Trophoblast cell (in vitro differentiated cells and primary cell): ENCODE measurements at regions not wholly inside any gene's neighbourhood (a gene's known extent, or its start where the extent isn't known, plus 50 kb on each side); places are given as distances from the start of the nearest gene placed in this dataset.
"Not testable (repeated sequence)": the region's sequence is repeated elsewhere in the genome, so short reads cannot be mapped to it uniquely, and the experiment has no call there.

ENCODE experiments used
- DNase-seq, 2 donors: peaks; one replicate each; pipeline ENCODE4 v3.0.0-alpha.2; 2016
- H2AFZ ChIP-seq: 2 replicates; pipeline ENCODE4 v1.6.1; 2013; ENCODE audit warnings: low read length, moderate library complexity, mild to moderate bottlenecking; ENCODE audit not compliant: insufficient read depth, poor library complexity
- H2AK5ac ChIP-seq: 2 replicates; pipeline ENCODE4 v1.6.1; 2013; ENCODE audit warnings: mild to moderate bottlenecking, low read length
- H2BK120ac ChIP-seq: 2 replicates; pipeline ENCODE4 v1.6.1; 2013; ENCODE audit warnings: low read length, mild to moderate bottlenecking, moderate library complexity; ENCODE audit not compliant: insufficient read depth, poor library complexity
- H2BK12ac ChIP-seq: 2 replicates; pipeline ENCODE4 v1.6.1; 2013; ENCODE audit warnings: mild to moderate bottlenecking, low read length, moderate library complexity
- H2BK5ac ChIP-seq: 2 replicates; pipeline ENCODE4 v1.6.1; 2013; ENCODE audit warnings: low read length, low read depth, moderate library complexity, mild to moderate bottlenecking; ENCODE audit not compliant: poor library complexity
- H3K14ac ChIP-seq: 2 replicates; pipeline ENCODE4 v1.6.1; 2013; ENCODE audit warnings: mild to moderate bottlenecking, low read length
- H3K18ac ChIP-seq: 2 replicates; pipeline ENCODE4 v1.6.1; 2013; ENCODE audit warnings: mild to moderate bottlenecking, low read length
- H3K23ac ChIP-seq: 2 replicates; pipeline ENCODE4 v1.6.1; 2013; ENCODE audit warnings: low read length
- H3K27ac ChIP-seq: 2 replicates; pipeline ENCODE4 v1.5.1; 2013; ENCODE audit warnings: low read depth, mild to moderate bottlenecking, inconsistent platforms, low read length, moderate library complexity
- H3K27me3 ChIP-seq: 2 replicates; pipeline ENCODE4 v1.6.1; 2013; ENCODE audit warnings: inconsistent platforms, mild to moderate bottlenecking, low read length, moderate library complexity; ENCODE audit not compliant: insufficient read depth
- H3K36me3 ChIP-seq, 2 experiments: 1 replicate in 1 of 2; 2 replicates in 1 of 2; pipeline ENCODE4 v1.6.1; 2013; ENCODE audit warnings: low read length in 2 of 2, mild to moderate bottlenecking in 2 of 2, moderate library complexity in 1 of 2; ENCODE audit not compliant: insufficient read depth in 2 of 2, control insufficient read depth in 1 of 2
- H3K4ac ChIP-seq: 2 replicates; pipeline ENCODE4 v1.6.1; 2013; ENCODE audit warnings: low read depth, mild to moderate bottlenecking, low read length, moderate library complexity
- H3K4me1 ChIP-seq, 2 experiments: 1 replicate in 1 of 2; 2 replicates in 1 of 2; pipeline ENCODE4 v1.6.1; 2013; ENCODE audit warnings: low read length in 2 of 2, mild to moderate bottlenecking in 2 of 2, moderate library complexity in 1 of 2; ENCODE audit not compliant: insufficient read depth in 2 of 2, control insufficient read depth in 1 of 2
- H3K4me2 ChIP-seq: 2 replicates; pipeline ENCODE4 v1.6.1; 2013; ENCODE audit warnings: inconsistent platforms, mild to moderate bottlenecking, low read length, moderate library complexity
- H3K4me3 ChIP-seq: 2 replicates; pipeline ENCODE4 v1.5.1; 2013; ENCODE audit warnings: mild to moderate bottlenecking, low read depth, low read length, inconsistent platforms
- H3K79me1 ChIP-seq: one replicate; pipeline ENCODE4 v1.6.1; 2013; ENCODE audit warnings: low read length
- H3K79me2 ChIP-seq: 2 replicates; pipeline ENCODE4 v1.6.1; 2013; ENCODE audit warnings: low read length, mild to moderate bottlenecking; ENCODE audit not compliant: control insufficient read depth, insufficient read depth, poor library complexity
- H3K9ac ChIP-seq: 2 replicates; pipeline ENCODE4 v1.6.1; 2013; ENCODE audit warnings: mild to moderate bottlenecking, low read length
- H3K9me3 ChIP-seq: 2 replicates; pipeline ENCODE4 v1.6.1; 2013; ENCODE audit warnings: low read depth, mild to moderate bottlenecking, control low read depth, inconsistent platforms, low read length; ENCODE audit not compliant: insufficient read depth
- H4K12ac ChIP-seq: 2 replicates; pipeline ENCODE4 v1.6.1; 2013; ENCODE audit warnings: low read depth, mild to moderate bottlenecking, low read length, moderate library complexity
- H4K8ac ChIP-seq: 2 replicates; pipeline ENCODE4 v1.6.1; 2013; ENCODE audit warnings: low read depth, mild to moderate bottlenecking, low read length, moderate library complexity
- H4K91ac ChIP-seq: one replicate; pipeline ENCODE4 v1.6.1; 2013; ENCODE audit warnings: low read depth, mild to moderate bottlenecking, low read length, moderate library complexity
- WGBS: extraction: QIAGEN DNeasy Blood & Tissue Kit; methylation state at CpG from one replicate; pipeline ENCODE4 v1.1.7; 2013; ENCODE audit warnings: missing lambda C conversion rate; ENCODE audit not compliant: insufficient read length, insufficient coverage; ENCODE audit errors: extremely low coverage; 5-methylcytosine and 5-hydroxymethylcytosine counted together

GRCh38 chr10:30744106-30744505 lies 114.6 kb upstream of the LYZL2 start:
- no CpG with 5 or more reads among the region's 1 CpG for WGBS
- H3K79me2 ChIP-seq, result no peaks in the 10 kb centered on the region
- H3K23ac ChIP-seq, result no peak overlapping the region
- H2BK120ac ChIP-seq, result no peak overlapping the region
- no peak overlapping the region for H4K91ac ChIP-seq
- DNase-seq, result no peak
- no peak overlapping the region for H4K12ac ChIP-seq
- H3K4ac ChIP-seq, result no peak overlapping the region
- no peak overlapping the region for H2AFZ ChIP-seq
- no peak overlapping the region for H3K4me3 ChIP-seq
- H2AK5ac ChIP-seq, result no peak overlapping the region
- no peak overlapping the region for H2BK12ac ChIP-seq
- H3K9ac ChIP-seq, result no peak overlapping the region
- no peak overlapping the region for H3K18ac ChIP-seq
- no peaks in the 10 kb centered on the region for H3K36me3 ChIP-seq
- no peak overlapping the region for H3K27ac ChIP-seq
- no peaks in the 10 kb centered on the region for H3K4me1 ChIP-seq
- no peak overlapping the region for H4K8ac ChIP-seq
- peaks cover 6% of the 10 kb centered on the region for H3K9me3 ChIP-seq
- no peak overlapping the region for H3K4me2 ChIP-seq
- H2BK5ac ChIP-seq, result no peak overlapping the region
- H3K79me1 ChIP-seq, result no peaks in the 10 kb centered on the region
- no peaks in the 10 kb centered on the region for H3K27me3 ChIP-seq
- H3K14ac ChIP-seq, result no peak overlapping the region

- Histone ChIP-seq H2AK5ac (no peak overlapping the region), H3K4me1 (no peaks in the 10 kb centered on the region), H2BK5ac (no peak overlapping the region), H3K4me3 (peak overlapping the region; percentile 56), H3K36me3 (no peaks in the 10 kb centered on the region), H3K27me3 (no peaks in the 10 kb centered on the region), H3K9me3 (peaks cover 7% of the 10 kb centered on the region), H4K12ac (no peak overlapping the region), H3K79me2 (no peaks in the 10 kb centered on the region), H3K4me2 (no peak overlapping the region), H3K27ac (no peak overlapping the region), H2BK120ac (no peak overlapping the region), H3K79me1 (no peaks in the 10 kb centered on the region), H3K4ac (no peak overlapping the region), H3K18ac (no peak overlapping the region), H3K14ac (no peak overlapping the region), H2BK12ac (no peak overlapping the region), H4K91ac (no peak overlapping the region), H2AFZ (no peak overlapping the region), H4K8ac (no peak overlapping the region), H3K9ac (peak overlapping the region; percentile 67), H3K23ac (no peak overlapping the region)
- no peak for DNase-seq
- WGBS, result no CpG with 5 or more reads among the region's 3 CpGs
Observed at GRCh38 chr10:30743586-30743985, 114.0 kb upstream of the LYZL2 start.

GRCh38 chr10:30742471-30742870 lies 112.9 kb upstream of the LYZL2 start:
- no peaks in the 10 kb centered on the region for H3K4me1 ChIP-seq
- no peak overlapping the region for H2AFZ ChIP-seq
- H3K9me3 ChIP-seq, result peaks cover 9% of the 10 kb centered on the region
- no peak for DNase-seq
- H3K9ac ChIP-seq, result no peak overlapping the region
- H3K36me3 ChIP-seq, result no peaks in the 10 kb centered on the region
- H2AK5ac ChIP-seq, result no peak overlapping the region
- no CpG with 5 or more reads among the region's 4 CpGs for WGBS
- no peak overlapping the region for H3K4me2 ChIP-seq
- no peaks in the 10 kb centered on the region for H3K79me2 ChIP-seq
- H3K79me1 ChIP-seq, result no peaks in the 10 kb centered on the region
- no peak overlapping the region for H2BK120ac ChIP-seq
- H3K14ac ChIP-seq, result no peak overlapping the region
- H4K12ac ChIP-seq, result no peak overlapping the region
- H3K27me3 ChIP-seq, result no peaks in the 10 kb centered on the region
- H2BK5ac ChIP-seq, result no peak overlapping the region
- H3K23ac ChIP-seq, result no peak overlapping the region
- no peak overlapping the region for H4K91ac ChIP-seq
- no peak overlapping the region for H4K8ac ChIP-seq
- H2BK12ac ChIP-seq, result no peak overlapping the region
- H3K4me3 ChIP-seq, result no peak overlapping the region
- H3K18ac ChIP-seq, result no peak overlapping the region
- no peak overlapping the region for H3K27ac ChIP-seq
- no peak overlapping the region for H3K4ac ChIP-seq

GRCh38 chr10:30740774-30741173 lies 111.2 kb upstream of the LYZL2 start:
- not testable (repeated sequence) for H3K4me2 ChIP-seq, H3K79me1 ChIP-seq, H4K8ac ChIP-seq, H2BK5ac ChIP-seq, H3K23ac ChIP-seq, DNase-seq, H3K4ac ChIP-seq, H3K36me3 ChIP-seq, H3K27me3 ChIP-seq, H3K79me2 ChIP-seq, H3K18ac ChIP-seq, H2BK120ac ChIP-seq, H3K9ac ChIP-seq, H4K12ac ChIP-seq, H3K4me3 ChIP-seq, H4K91ac ChIP-seq, H3K4me1 ChIP-seq, H2BK12ac ChIP-seq, H2AFZ ChIP-seq, H2AK5ac ChIP-seq, H3K14ac ChIP-seq, H3K27ac ChIP-seq, H3K9me3 ChIP-seq
- no CpG with 5 or more reads among the region's 1 CpG for WGBS
